ENCODE measurements at regions not wholly inside any gene's neighbourhood (a gene's known extent, or its start where the extent isn't known, plus 50 kb on each side); places are given as distances from the start of the nearest gene placed in this dataset.

- TF ChIP-seq SNAPC2 (CRISPR knock-in tag; IDR thresholded peaks at IDR 0.05) (no peak), MIXL1 (CRISPR knock-in tag; IDR thresholded peaks at IDR 0.05) (peak; percentile 96), ZNF512B (CRISPR knock-in tag; IDR thresholded peaks at IDR 0.05; ENCODE audit: borderline replicate concordance) (no peak), TAF1 (CRISPR knock-in tag; IDR thresholded peaks at IDR 0.05) (peak; percentile 21; the same call in 1 of the 2 replicates), JARID2 (CRISPR knock-in tag; IDR thresholded peaks at IDR 0.05; ENCODE audit: insufficient replicate concordance) (peak; percentile 30), KLF13 (CRISPR knock-in tag; IDR thresholded peaks at IDR 0.05) (no peak), HNF1A (IDR thresholded peaks at IDR 0.05; ENCODE audit: low read depth) (peak; percentile 67), HNF1A (CRISPR knock-in tag; IDR thresholded peaks at IDR 0.05; ENCODE audit: borderline replicate concordance) (peak; percentile 87; the same call in 1 of the 2 replicates), ARNT2 (CRISPR knock-in tag; IDR thresholded peaks at IDR 0.05; ENCODE audit: low read depth) (peak; percentile 84), ZNF646 (CRISPR knock-in tag; IDR thresholded peaks at IDR 0.05) (no peak), ZNF720 (CRISPR knock-in tag; IDR thresholded peaks at IDR 0.05) (no peak), RBAK (CRISPR knock-in tag; IDR thresholded peaks at IDR 0.05) (peak; percentile 57; the same call in 1 of the 2 replicates), CREB1 (IDR thresholded peaks at IDR 0.05) (peak; percentile 34; the same call in 1 of the 2 replicates), CREB1 (CRISPR knock-in tag; IDR thresholded peaks at IDR 0.05) (peak; percentile 72), PHB2 (IDR thresholded peaks at IDR 0.05; ENCODE audit: partially characterized antibody) (no peak), ZMAT3 (CRISPR knock-in tag; conservative IDR thresholded peaks at IDR 0.05) (no peak; the same call in 1 of the 2 replicates), NR3C1 (CRISPR knock-in tag; IDR thresholded peaks at IDR 0.05) (no peak)
Observed at GRCh38 chr11:69969890-69970784, 108.0 kb upstream of the ANO1 start (continued).

Measured in HepG2 (cell line).